Prostate gland (tissue), 2 donors: ENCODE measurements at regions not wholly inside any gene's neighbourhood (a gene's known extent, or its start where the extent isn't known, plus 50 kb on each side); places are given as distances from the start of the nearest gene placed in this dataset.

Experiments used
- POLR2A ChIP-seq: fragments of 450-650 bp; IDR thresholded peaks from one replicate; pipeline ENCODE4 v1.6.1; 2016; ENCODE audit warnings: antibody characterized with exemption, mild to moderate bottlenecking
- POLR2AphosphoS5 ChIP-seq: sonication (generic); formaldehyde crosslinking; IDR thresholded peaks from one replicate; pipeline ENCODE4 v1.6.1; 2017; ENCODE audit warnings: antibody characterized with exemption
- TF ChIP-seq, protein P1 (sequence below), 4 experiments: fragments of 200-600 bp in 2 of 4; fragments of 450-650 bp in 2 of 4; sonication (generic) in 2 of 4; IDR thresholded peaks; 1 replicate in 3 of 4; 2 replicates in 1 of 4; pipeline ENCODE4 v1.5.1; 2016 to 2019; ENCODE audit warnings: antibody characterized with exemption in 4 of 4, mild to moderate bottlenecking in 2 of 4, moderate library complexity in 2 of 4

GRCh38 chr11:57085611-57086010 lies 96.1 kb upstream of the LRRC55 start:
- TF ChIP-seq POLR2AphosphoS5 = no peak
- TF ChIP-seq, protein P1, sequence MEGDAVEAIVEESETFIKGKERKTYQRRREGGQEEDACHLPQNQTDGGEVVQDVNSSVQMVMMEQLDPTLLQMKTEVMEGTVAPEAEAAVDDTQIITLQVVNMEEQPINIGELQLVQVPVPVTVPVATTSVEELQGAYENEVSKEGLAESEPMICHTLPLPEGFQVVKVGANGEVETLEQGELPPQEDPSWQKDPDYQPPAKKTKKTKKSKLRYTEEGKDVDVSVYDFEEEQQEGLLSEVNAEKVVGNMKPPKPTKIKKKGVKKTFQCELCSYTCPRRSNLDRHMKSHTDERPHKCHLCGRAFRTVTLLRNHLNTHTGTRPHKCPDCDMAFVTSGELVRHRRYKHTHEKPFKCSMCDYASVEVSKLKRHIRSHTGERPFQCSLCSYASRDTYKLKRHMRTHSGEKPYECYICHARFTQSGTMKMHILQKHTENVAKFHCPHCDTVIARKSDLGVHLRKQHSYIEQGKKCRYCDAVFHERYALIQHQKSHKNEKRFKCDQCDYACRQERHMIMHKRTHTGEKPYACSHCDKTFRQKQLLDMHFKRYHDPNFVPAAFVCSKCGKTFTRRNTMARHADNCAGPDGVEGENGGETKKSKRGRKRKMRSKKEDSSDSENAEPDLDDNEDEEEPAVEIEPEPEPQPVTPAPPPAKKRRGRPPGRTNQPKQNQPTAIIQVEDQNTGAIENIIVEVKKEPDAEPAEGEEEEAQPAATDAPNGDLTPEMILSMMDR (IDR thresholded peaks at IDR 0.05) = no peak
- no peak for TF ChIP-seq POLR2A
